ENCODE measurements at regions not wholly inside any gene's neighbourhood (a gene's known extent, or its start where the extent isn't known, plus 50 kb on each side); places are given as distances from the start of the nearest gene placed in this dataset.
"Not testable (repeated sequence)": the region's sequence is repeated elsewhere in the genome, so short reads cannot be mapped to it uniquely, and the experiment has no call there.

DNA sequence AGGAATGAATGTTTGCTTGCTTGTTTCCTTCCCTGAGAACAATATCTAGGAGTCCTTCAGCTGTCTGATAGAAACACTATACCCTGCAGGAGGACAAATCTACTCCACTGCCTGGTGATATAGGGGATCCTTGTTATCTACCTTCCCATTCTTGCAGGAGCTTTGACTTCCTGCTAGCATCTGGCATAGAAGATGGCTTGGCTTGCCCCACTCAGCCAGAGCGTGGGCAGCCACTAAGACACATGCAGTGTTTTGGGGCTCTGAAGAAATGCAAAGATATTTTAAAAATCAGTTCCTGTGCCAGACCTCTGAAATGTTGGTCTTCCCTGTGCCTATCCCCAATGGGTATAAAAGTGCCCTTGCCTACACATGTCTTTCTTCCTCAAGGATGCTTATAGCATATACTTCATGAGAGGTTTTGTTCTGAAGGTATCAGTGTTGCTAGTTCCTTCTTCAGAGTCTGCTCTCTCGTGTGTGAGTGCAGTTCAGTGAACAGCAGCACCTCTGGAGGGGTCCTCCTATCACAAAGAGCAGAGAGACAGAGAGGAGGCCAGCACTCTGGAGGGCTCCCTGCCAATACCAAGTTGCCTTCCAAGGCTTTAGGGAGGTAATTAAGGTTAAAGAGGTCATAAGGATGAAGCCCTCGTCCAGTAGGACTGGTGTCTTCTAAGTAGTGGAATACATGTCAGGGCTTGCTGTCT lies 149.1 kb upstream of the CALCR start:
- Mint-ChIP-seq H3K4me3 (no peak overlapping the region), H3K9me3 (peaks cover 0 to 3% (median 0%) of the 10 kb centered on the region in 6 donors), H3K27ac (no peak overlapping the region), H3K27me3 (ENCODE audit: low read depth in 3 of 3) (peaks cover 0 to 3% (median 0%) of the 10 kb centered on the region in 3 donors), H3K4me1 (peaks cover 0 to 2% of the 10 kb centered on the region in 2 donors), H3K36me3 (no peaks in the 10 kb centered on the region)
- no peak for DNase-seq

- DNase-seq = no peak
- Mint-ChIP-seq H3K4me3 (no peak overlapping the region), H3K9me3 (peaks cover 0 to 3% (median 0%) of the 10 kb centered on the region in 6 donors), H3K4me1 (peaks cover 0 to 2% of the 10 kb centered on the region in 2 donors), H3K27me3 (ENCODE audit: low read depth in 3 of 3) (peaks cover 0 to 3% (median 0%) of the 10 kb centered on the region in 3 donors), H3K36me3 (no peaks in the 10 kb centered on the region), H3K27ac (no peak overlapping the region)
Observed at GRCh38 chr7:93720106-93720505, 145.6 kb upstream of the CALCR start.

DNA sequence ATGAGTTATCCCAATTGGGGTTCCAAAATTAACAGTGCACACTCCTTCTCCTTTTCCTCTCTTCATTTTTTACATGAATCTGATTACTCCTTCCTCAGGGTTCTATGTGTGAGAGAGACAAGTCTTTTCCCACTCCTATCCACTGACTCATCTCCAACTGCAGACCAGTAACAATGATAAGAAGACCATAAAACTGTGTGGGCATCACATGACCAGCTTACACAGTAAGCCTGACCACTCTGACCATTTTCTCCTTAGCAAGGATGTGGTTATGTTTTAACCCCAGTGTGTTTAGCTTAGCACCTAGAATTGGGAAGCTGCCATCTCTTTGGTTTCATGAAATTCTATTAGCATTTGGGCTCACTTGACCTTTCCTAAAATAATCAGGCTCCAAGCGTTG lies 145.0 kb upstream of the CALCR start:
- H3K27ac Mint-ChIP-seq = no peak overlapping the region
- H3K36me3 Mint-ChIP-seq = no peaks in the 10 kb centered on the region
- peaks cover 0 to 4% (median 0%) of the 10 kb centered on the region in 3 donors for H3K27me3 Mint-ChIP-seq (ENCODE audit: low read depth in 3 of 3)
- peaks cover 0 to 3% (median 0%) of the 10 kb centered on the region in 6 donors for H3K9me3 Mint-ChIP-seq
- DNase-seq = peak in 2 of 3 donors; percentile 4 to 6
- no peak overlapping the region for H3K4me3 Mint-ChIP-seq
- H3K4me1 Mint-ChIP-seq = peaks cover 0 to 2% of the 10 kb centered on the region in 2 donors

DNA sequence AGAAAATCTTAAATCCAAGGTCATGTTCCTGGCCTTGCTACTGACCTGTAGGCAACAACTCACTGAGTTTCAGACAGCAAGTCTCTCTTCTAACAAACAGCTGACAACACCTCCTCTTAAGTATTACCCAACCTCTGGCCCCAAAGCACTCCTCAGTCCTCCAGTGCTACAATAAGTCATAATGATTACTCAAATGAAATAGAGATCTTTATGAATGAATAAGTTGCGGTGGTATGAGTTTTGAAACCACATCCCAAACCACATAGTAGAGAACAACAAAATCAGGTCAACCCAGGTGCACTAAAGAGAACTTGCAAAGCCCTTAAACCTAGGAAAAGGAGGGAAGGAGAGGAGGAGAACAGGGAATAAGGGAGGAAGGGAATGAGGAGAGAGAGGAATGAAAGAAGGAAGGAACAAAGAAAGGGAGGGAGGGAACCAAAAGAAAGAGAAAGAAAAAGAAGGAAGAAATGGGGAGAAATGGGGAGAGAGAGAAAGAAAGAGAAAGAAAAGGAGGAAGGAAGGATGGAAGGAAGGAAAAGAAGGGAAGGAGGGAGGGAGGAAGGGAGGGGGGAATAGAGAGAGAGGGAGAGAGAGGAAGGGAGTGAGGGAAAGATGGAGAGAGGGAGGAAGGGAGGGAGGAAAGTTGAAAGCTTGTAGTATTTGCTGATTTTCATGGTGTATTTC lies 142.8 kb upstream of the CALCR start:
- Mint-ChIP-seq H3K4me3 (no peak overlapping the region), H3K27me3 (ENCODE audit: low read depth in 3 of 3) (peaks cover 0 to 4% (median 4%) of the 10 kb centered on the region in 3 donors), H3K27ac (no peak overlapping the region), H3K36me3 (no peaks in the 10 kb centered on the region), H3K9me3 (peaks cover 0 to 3% (median 0%) of the 10 kb centered on the region in 6 donors), H3K4me1 (peaks cover 0 to 2% of the 10 kb centered on the region in 2 donors)
- no peak for DNase-seq

DNA sequence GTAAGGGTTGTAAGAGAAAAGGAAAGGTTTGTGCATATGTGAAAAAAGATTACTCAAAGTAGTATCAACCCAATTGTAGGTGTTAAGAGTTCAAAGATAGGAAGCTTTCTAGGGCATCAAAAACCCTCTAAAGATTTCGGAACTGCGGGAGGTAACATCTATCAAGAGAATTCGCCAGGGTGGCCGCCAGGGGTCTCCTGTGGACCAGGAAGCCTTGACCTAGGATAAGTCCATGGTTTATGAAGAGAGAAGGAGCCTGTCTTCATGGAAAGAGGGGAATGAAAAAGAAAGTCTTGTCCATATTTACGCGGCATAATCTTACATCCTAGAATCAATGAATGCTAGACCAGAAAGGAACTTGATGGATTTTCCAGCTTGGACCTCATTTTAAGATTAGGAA lies 140.7 kb upstream of the CALCR start:
- H3K4me3 Mint-ChIP-seq = no peak overlapping the region
- H3K36me3 Mint-ChIP-seq = no peaks in the 10 kb centered on the region
- DNase-seq = peak in 1 of 3 donors; percentile 3
- peaks cover 0 to 2% of the 10 kb centered on the region in 2 donors for H3K4me1 Mint-ChIP-seq
- H3K9me3 Mint-ChIP-seq = peaks cover 0 to 2% (median 0%) of the 10 kb centered on the region in 6 donors
- peaks cover 3 to 4% (median 4%) of the 10 kb centered on the region in 3 donors for H3K27me3 Mint-ChIP-seq (ENCODE audit: low read depth in 3 of 3)
- H3K27ac Mint-ChIP-seq = no peak overlapping the region

GRCh38 chr7:93711926-93712325 lies 137.4 kb upstream of the CALCR start:
- Mint-ChIP-seq H3K36me3 (no peaks in the 10 kb centered on the region), H3K27ac (no peak overlapping the region), H3K27me3 (ENCODE audit: low read depth in 3 of 3) (peaks cover 3 to 4% (median 4%) of the 10 kb centered on the region in 3 donors), H3K4me1 (no peaks in the 10 kb centered on the region), H3K9me3 (peaks cover 0 to 2% (median 0%) of the 10 kb centered on the region in 6 donors), H3K4me3 (no peak overlapping the region)
- DNase-seq = no peak

GRCh38 chr7:93708255-93708654 lies 133.7 kb upstream of the CALCR start:
- H3K4me1 Mint-ChIP-seq; H3K27ac Mint-ChIP-seq; H3K4me3 Mint-ChIP-seq; DNase-seq; H3K27me3 Mint-ChIP-seq (ENCODE audit: low read depth in 3 of 3); H3K9me3 Mint-ChIP-seq; H3K36me3 Mint-ChIP-seq: not testable (repeated sequence)

- Mint-ChIP-seq H3K36me3 (no peaks in the 10 kb centered on the region), H3K9me3 (peaks cover 0 to 2% (median 0%) of the 10 kb centered on the region in 6 donors)
Observed at GRCh38 chr7:93707249-93707648, 132.7 kb upstream of the CALCR start.

DNA sequence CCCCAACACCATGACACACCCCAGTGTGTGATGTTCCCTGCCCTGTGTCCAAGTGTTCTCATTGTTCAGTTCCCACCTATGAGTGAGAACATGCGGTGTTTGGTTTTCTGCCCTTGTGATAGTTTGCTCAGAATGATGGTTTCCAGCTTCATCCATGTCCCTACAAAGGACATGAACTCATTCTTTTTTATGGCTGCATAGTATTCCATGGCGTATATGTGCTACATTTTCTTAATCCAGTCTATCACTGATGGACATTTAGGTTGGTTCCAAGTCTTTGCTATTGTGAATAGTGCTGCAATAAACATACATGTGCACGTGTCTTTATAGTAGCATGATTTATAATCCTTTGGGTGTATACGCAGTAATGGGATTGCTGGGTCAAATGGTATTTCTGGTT lies 131.6 kb upstream of the CALCR start:
- not testable (repeated sequence) for H3K27me3 Mint-ChIP-seq (ENCODE audit: low read depth in 3 of 3); DNase-seq; H3K36me3 Mint-ChIP-seq; H3K4me3 Mint-ChIP-seq; H3K27ac Mint-ChIP-seq; H3K4me1 Mint-ChIP-seq; H3K9me3 Mint-ChIP-seq

More at GRCh38 chr7:93707249-93707648, 132.7 kb upstream of the CALCR start:
- H3K27me3 Mint-ChIP-seq (ENCODE audit: low read depth in 3 of 3) = peaks cover 0 to 3% (median 2%) of the 10 kb centered on the region in 3 donors
- no peak overlapping the region for H3K27ac Mint-ChIP-seq
- no peaks in the 10 kb centered on the region for H3K4me1 Mint-ChIP-seq
- DNase-seq = no peak
- H3K4me3 Mint-ChIP-seq = no peak overlapping the region

DNA sequence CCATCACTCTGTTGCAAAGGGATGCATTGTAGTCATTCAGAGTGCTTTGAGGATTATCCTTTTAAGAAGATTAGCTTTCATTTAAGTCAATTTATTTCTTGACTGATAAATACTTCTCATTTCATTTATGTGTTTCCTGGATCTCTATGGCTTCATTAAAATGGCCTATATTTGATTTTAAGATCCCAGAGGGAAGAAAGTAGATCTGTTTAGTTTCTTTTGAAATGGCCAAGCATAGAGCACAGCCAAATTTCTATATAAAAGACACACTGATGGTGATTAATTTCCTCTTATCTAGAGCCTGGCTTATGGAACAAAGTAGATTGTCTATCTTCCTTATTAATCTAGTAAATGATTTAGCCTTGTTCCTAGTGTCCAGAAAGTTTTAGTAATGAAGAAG lies 129.7 kb upstream of the CALCR start:
- Mint-ChIP-seq H3K36me3 (no peaks in the 10 kb centered on the region), H3K9me3 (no peaks in the 10 kb centered on the region), H3K27ac (no peak overlapping the region), H3K27me3 (ENCODE audit: low read depth in 3 of 3) (peaks cover 0 to 2% (median 0%) of the 10 kb centered on the region in 3 donors), H3K4me1 (no peaks in the 10 kb centered on the region), H3K4me3 (no peak overlapping the region)
- no peak for DNase-seq

- H3K27me3 Mint-ChIP-seq (ENCODE audit: low read depth in 3 of 3) = no peaks in the 10 kb centered on the region
- H3K36me3 Mint-ChIP-seq = no peaks in the 10 kb centered on the region
- H3K4me3 Mint-ChIP-seq = no peak overlapping the region
- no peaks in the 10 kb centered on the region for H3K9me3 Mint-ChIP-seq
- H3K4me1 Mint-ChIP-seq = no peaks in the 10 kb centered on the region
- DNase-seq = no peak
- H3K27ac Mint-ChIP-seq = no peak overlapping the region
Observed at GRCh38 chr7:93697901-93698300, 123.4 kb upstream of the CALCR start.

DNA sequence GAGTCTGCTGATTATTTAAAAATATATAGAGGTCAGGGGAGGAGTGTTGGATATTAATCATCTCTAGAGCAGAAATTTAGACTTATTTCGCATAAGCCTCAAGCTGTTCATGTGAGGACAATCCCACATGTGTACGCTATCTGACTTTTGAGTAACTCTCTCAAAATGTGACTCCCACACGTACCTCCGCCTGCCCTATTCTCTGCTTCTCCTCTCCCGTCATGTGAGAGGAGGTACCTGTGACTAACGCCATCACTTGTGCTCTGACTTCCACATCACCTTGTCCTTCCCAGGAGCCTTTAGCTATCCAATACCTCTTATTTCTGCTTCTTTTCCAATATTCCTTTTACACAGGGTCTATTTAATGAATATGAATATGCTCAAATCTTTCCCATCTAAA lies 119.3 kb upstream of the CALCR start:
- no peak for DNase-seq
- no peak overlapping the region for H3K4me3 Mint-ChIP-seq
- no peaks in the 10 kb centered on the region for H3K36me3 Mint-ChIP-seq
- H3K9me3 Mint-ChIP-seq = peaks cover 0 to 2% (median 0%) of the 10 kb centered on the region in 6 donors
- no peaks in the 10 kb centered on the region for H3K4me1 Mint-ChIP-seq
- H3K27me3 Mint-ChIP-seq (ENCODE audit: low read depth in 3 of 3) = peaks cover 0 to 1% (median 0%) of the 10 kb centered on the region in 3 donors
- H3K27ac Mint-ChIP-seq = no peak overlapping the region

DNA sequence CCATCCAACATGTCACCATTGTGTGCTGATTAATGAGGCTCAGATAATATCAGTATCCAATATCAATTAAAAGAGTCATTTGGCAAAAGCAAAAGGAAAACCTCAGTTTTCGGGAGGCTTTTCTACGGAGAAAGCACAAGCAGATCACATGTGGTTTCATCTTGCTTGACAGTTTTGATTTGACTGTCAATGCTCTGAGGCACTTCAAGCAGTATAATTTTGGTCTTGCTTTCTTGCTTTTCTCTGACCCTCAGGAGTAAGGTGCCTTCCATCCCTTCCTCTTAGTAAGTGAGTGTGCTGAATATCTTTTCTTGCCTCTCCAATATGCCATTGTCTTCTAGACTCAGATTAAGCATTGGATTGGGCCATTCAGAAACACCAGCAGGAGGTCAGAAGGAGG lies 115.5 kb upstream of the CALCR start:
- H3K4me3 Mint-ChIP-seq = no peak overlapping the region
- H3K36me3 Mint-ChIP-seq = no peaks in the 10 kb centered on the region
- H3K27me3 Mint-ChIP-seq (ENCODE audit: low read depth in 3 of 3) = peaks cover 0 to 1% (median 0%) of the 10 kb centered on the region in 3 donors
- DNase-seq = no peak
- H3K4me1 Mint-ChIP-seq = no peaks in the 10 kb centered on the region
- peaks cover 0 to 2% (median 0%) of the 10 kb centered on the region in 6 donors for H3K9me3 Mint-ChIP-seq
- H3K27ac Mint-ChIP-seq = no peak overlapping the region

GRCh38 chr7:93678185-93678584 lies 103.7 kb upstream of the CALCR start:
- no peak for DNase-seq
- Mint-ChIP-seq H3K36me3 (no peaks in the 10 kb centered on the region), H3K4me3 (no peak overlapping the region), H3K27ac (no peak overlapping the region), H3K27me3 (ENCODE audit: low read depth in 3 of 3) (no peaks in the 10 kb centered on the region), H3K4me1 (no peaks in the 10 kb centered on the region), H3K9me3 (peaks cover 0 to 7% (median 3%) of the 10 kb centered on the region in 6 donors)

Data from immature natural killer cell (primary cell).